ENCODE measurements at regions not wholly inside any gene's neighbourhood (a gene's known extent, or its start where the extent isn't known, plus 50 kb on each side); places are given as distances from the start of the nearest gene placed in this dataset.

- Histone ChIP-seq H3F3A (ENCODE audit: control insufficient read depth, insufficient read depth) (no peaks in the 10 kb centered on the region), H4K20me1 (ENCODE audit: control insufficient read depth, insufficient read depth, low read depth, low read length) (no peaks in the 10 kb centered on the region), H3K9me2 (replicated peaks; ENCODE audit: control insufficient read depth, low read length) (no peaks in the 10 kb centered on the region), H3K36me3 (ENCODE audit: control insufficient read depth, low read length) (no peaks in the 10 kb centered on the region), H3K9me3 (ENCODE audit: control insufficient read depth, insufficient read depth, low read length) (no peaks in the 10 kb centered on the region), H3K4me2 (ENCODE audit: low read length) (no peak overlapping the region), H3K27ac (ENCODE audit: low read depth, low read length) (no peak overlapping the region), H3K4me1 (ENCODE audit: control insufficient read depth, low read length) (no peaks in the 10 kb centered on the region), H3K4me3 (ENCODE audit: low read length) (no peak overlapping the region), H3K27me3 (ENCODE audit: control insufficient read depth, low read length) (no peaks in the 10 kb centered on the region), H3K79me2 (ENCODE audit: control insufficient read depth, low read length) (no peaks in the 10 kb centered on the region)
- TF ChIP-seq, protein P1, sequence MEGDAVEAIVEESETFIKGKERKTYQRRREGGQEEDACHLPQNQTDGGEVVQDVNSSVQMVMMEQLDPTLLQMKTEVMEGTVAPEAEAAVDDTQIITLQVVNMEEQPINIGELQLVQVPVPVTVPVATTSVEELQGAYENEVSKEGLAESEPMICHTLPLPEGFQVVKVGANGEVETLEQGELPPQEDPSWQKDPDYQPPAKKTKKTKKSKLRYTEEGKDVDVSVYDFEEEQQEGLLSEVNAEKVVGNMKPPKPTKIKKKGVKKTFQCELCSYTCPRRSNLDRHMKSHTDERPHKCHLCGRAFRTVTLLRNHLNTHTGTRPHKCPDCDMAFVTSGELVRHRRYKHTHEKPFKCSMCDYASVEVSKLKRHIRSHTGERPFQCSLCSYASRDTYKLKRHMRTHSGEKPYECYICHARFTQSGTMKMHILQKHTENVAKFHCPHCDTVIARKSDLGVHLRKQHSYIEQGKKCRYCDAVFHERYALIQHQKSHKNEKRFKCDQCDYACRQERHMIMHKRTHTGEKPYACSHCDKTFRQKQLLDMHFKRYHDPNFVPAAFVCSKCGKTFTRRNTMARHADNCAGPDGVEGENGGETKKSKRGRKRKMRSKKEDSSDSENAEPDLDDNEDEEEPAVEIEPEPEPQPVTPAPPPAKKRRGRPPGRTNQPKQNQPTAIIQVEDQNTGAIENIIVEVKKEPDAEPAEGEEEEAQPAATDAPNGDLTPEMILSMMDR (IDR thresholded peaks at IDR 0.05; ENCODE audit: low read depth, low read length, poor library complexity, severe bottlenecking), result no peak
- TF ChIP-seq EZH2phosphoT487 (IDR thresholded peaks at IDR 0.05; ENCODE audit: borderline replicate concordance, low read length), result no peak
Measured at GRCh38 chr4:177023951-177024350, 231.2 kb upstream of the VEGFC start.

DNA sequence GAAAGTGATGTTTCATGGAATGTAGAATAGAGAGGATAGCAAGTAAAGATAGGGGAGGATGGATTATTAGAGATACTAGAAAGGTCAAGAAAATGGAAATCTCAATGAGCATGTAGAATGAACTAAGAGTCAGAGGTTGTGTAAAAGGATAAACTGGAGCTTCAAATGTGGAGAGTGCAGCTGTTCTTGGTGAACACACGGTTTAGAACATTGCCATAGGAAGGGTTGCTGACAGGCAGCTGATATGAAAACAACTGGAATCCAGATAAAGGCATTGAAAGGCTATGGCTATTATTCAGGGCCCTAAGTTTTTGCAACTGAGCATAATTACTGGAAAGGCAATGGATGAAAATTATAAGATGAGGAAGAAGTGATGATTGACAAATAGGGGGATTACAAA lies 239.6 kb upstream of the VEGFC start:
- Histone ChIP-seq H3K36me3 (ENCODE audit: control insufficient read depth, low read length) (no peaks in the 10 kb centered on the region), H3K4me3 (ENCODE audit: low read length) (no peak overlapping the region), H3F3A (ENCODE audit: control insufficient read depth, insufficient read depth) (no peaks in the 10 kb centered on the region), H4K20me1 (ENCODE audit: control insufficient read depth, insufficient read depth, low read depth, low read length) (no peaks in the 10 kb centered on the region), H3K27me3 (ENCODE audit: control insufficient read depth, low read length) (no peaks in the 10 kb centered on the region), H3K9me3 (ENCODE audit: control insufficient read depth, insufficient read depth, low read length) (no peaks in the 10 kb centered on the region), H3K79me2 (ENCODE audit: control insufficient read depth, low read length) (no peaks in the 10 kb centered on the region), H3K27ac (ENCODE audit: low read depth, low read length) (no peak overlapping the region), H3K4me1 (ENCODE audit: control insufficient read depth, low read length) (no peaks in the 10 kb centered on the region), H3K4me2 (ENCODE audit: low read length) (no peak overlapping the region), H3K9me2 (replicated peaks; ENCODE audit: control insufficient read depth, low read length) (no peaks in the 10 kb centered on the region)
- TF ChIP-seq, protein P1 (IDR thresholded peaks at IDR 0.05; ENCODE audit: low read depth, low read length, poor library complexity, severe bottlenecking), result no peak
- TF ChIP-seq EZH2phosphoT487 (IDR thresholded peaks at IDR 0.05; ENCODE audit: borderline replicate concordance, low read length), result no peak

GRCh38 chr4:177033135-177033534 lies 240.4 kb upstream of the VEGFC start:
- Histone ChIP-seq H3K4me2 (ENCODE audit: low read length) (no peak overlapping the region), H3K9me2 (replicated peaks; ENCODE audit: control insufficient read depth, low read length) (no peaks in the 10 kb centered on the region), H3K4me3 (ENCODE audit: low read length) (no peak overlapping the region), H3K4me1 (ENCODE audit: control insufficient read depth, low read length) (no peaks in the 10 kb centered on the region), H3K79me2 (ENCODE audit: control insufficient read depth, low read length) (no peaks in the 10 kb centered on the region), H3K27ac (ENCODE audit: low read depth, low read length) (no peak overlapping the region), H3K9me3 (ENCODE audit: control insufficient read depth, insufficient read depth, low read length) (no peaks in the 10 kb centered on the region), H3K27me3 (ENCODE audit: control insufficient read depth, low read length) (no peaks in the 10 kb centered on the region), H4K20me1 (ENCODE audit: control insufficient read depth, insufficient read depth, low read depth, low read length) (no peaks in the 10 kb centered on the region), H3K36me3 (ENCODE audit: control insufficient read depth, low read length) (no peaks in the 10 kb centered on the region), H3F3A (ENCODE audit: control insufficient read depth, insufficient read depth) (no peaks in the 10 kb centered on the region)
- no peak for TF ChIP-seq EZH2phosphoT487 (IDR thresholded peaks at IDR 0.05; ENCODE audit: borderline replicate concordance, low read length)
- TF ChIP-seq, protein P1 (IDR thresholded peaks at IDR 0.05; ENCODE audit: low read depth, low read length, poor library complexity, severe bottlenecking), result no peak

GRCh38 chr4:177033632-177034031 lies 240.9 kb upstream of the VEGFC start:
- Histone ChIP-seq H3K9me2 (replicated peaks; ENCODE audit: control insufficient read depth, low read length) (no peaks in the 10 kb centered on the region), H3K79me2 (ENCODE audit: control insufficient read depth, low read length) (no peaks in the 10 kb centered on the region), H4K20me1 (ENCODE audit: control insufficient read depth, insufficient read depth, low read depth, low read length) (no peaks in the 10 kb centered on the region), H3K27me3 (ENCODE audit: control insufficient read depth, low read length) (no peaks in the 10 kb centered on the region), H3K36me3 (ENCODE audit: control insufficient read depth, low read length) (no peaks in the 10 kb centered on the region), H3K4me3 (ENCODE audit: low read length) (no peak overlapping the region), H3F3A (ENCODE audit: control insufficient read depth, insufficient read depth) (no peaks in the 10 kb centered on the region), H3K4me1 (ENCODE audit: control insufficient read depth, low read length) (no peaks in the 10 kb centered on the region), H3K9me3 (ENCODE audit: control insufficient read depth, insufficient read depth, low read length) (no peaks in the 10 kb centered on the region), H3K27ac (ENCODE audit: low read depth, low read length) (no peak overlapping the region), H3K4me2 (ENCODE audit: low read length) (no peak overlapping the region)
- TF ChIP-seq, protein P1 (IDR thresholded peaks at IDR 0.05; ENCODE audit: low read depth, low read length, poor library complexity, severe bottlenecking), result no peak
- no peak for TF ChIP-seq EZH2phosphoT487 (IDR thresholded peaks at IDR 0.05; ENCODE audit: borderline replicate concordance, low read length)
